Activated CD8-positive, alpha-beta T cell treated with anti-CD3 and anti-CD28 coated beads, Interleukin-2, amount 10 ng/mL, durations not matched to agents 7 days and 5 days (primary cell): ENCODE measurements at regions not wholly inside any gene's neighbourhood (a gene's known extent, or its start where the extent isn't known, plus 50 kb on each side); places are given as distances from the start of the nearest gene placed in this dataset.

Source experiments
- ATAC-seq: fragments of 150-1000 bp; cut with Tn5 transposase; one replicate; pipeline ENCODE4 v1.10.0; 2021; ENCODE audit warnings: moderate library complexity
- CTCF ChIA-PET: fragments of 350-600 bp; sonication (Branson Sonifier 250); formaldehyde crosslinking; loops from one replicate; lab custom pipeline; 2021; ENCODE audit warnings: antibody characterized with exemption; lab: Charles Lee
- POLR2A ChIA-PET: fragments of 350-600 bp; sonication (Branson Sonifier 250); formaldehyde crosslinking; loops from one replicate; lab custom pipeline; 2021; ENCODE audit warnings: antibody characterized with exemption; lab: Charles Lee
- DNase-seq: peaks from one replicate; pipeline ENCODE4 v3.0.0-alpha.2; 2020
- H3K27ac Mint-ChIP-seq: one replicate; pipeline ENCODE4 v1.8.0; 2021; ENCODE audit warnings: mild to moderate bottlenecking, mixed read lengths
- H3K27me3 Mint-ChIP-seq: one replicate; pipeline ENCODE4 v1.8.0; 2021; ENCODE audit warnings: low read depth, mixed read lengths
- H3K36me3 Mint-ChIP-seq: one replicate; pipeline ENCODE4 v1.8.0; 2021; ENCODE audit warnings: low read depth, mixed read lengths
- H3K4me1 Mint-ChIP-seq: one replicate; pipeline ENCODE4 v1.8.0; 2021; ENCODE audit warnings: low read depth, mixed read lengths
- H3K4me3 Mint-ChIP-seq: one replicate; pipeline ENCODE4 v1.8.0; 2021; ENCODE audit warnings: mild to moderate bottlenecking, mixed read lengths
- H3K9me3 Mint-ChIP-seq: one replicate; pipeline ENCODE4 v1.8.0; 2022; ENCODE audit warnings: mixed read lengths; ENCODE audit not compliant: insufficient read depth

DNA sequence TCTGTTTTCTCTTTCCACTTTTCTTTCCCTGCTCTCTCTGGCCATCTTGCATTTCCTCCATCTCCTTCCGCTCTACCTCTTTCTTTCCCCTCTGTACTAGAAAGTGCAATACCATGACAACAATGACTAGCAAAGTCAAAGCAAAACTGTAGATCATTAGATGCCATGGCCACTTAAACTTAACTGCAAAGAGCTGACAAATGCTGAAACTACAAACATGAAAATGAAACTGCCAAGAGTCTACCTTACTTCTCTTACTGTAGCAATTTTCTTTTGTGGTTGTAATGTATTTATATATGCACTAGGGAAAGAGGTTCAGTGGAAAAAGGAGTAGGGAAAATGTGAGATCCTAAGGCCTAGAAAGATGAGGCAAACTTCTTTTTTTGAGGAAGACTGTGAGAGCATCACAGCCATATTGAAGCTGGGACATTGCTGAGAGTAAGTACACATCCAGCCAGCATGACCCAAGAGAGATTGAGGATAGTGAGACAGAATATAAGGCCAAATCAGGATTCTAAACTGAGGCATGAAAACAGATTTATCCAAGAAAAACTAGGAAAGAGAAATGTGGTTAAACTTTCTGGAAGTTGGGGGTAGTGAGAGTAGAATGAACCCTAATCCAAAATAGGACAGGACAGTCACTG lies 276.6 kb upstream of the NAV3 start:
- Mint-ChIP-seq H3K4me3 (no peak overlapping the region), H3K4me1 (no peaks in the 10 kb centered on the region), H3K9me3 (peaks cover 3% of the 10 kb centered on the region), H3K27me3 (no peaks in the 10 kb centered on the region), H3K27ac (no peak overlapping the region), H3K36me3 (no peaks in the 10 kb centered on the region)
- DNase-seq (no peak), ATAC-seq (no peak)
- ChIA-PET CTCF (no interaction called here), POLR2A (no interaction called here)

DNA sequence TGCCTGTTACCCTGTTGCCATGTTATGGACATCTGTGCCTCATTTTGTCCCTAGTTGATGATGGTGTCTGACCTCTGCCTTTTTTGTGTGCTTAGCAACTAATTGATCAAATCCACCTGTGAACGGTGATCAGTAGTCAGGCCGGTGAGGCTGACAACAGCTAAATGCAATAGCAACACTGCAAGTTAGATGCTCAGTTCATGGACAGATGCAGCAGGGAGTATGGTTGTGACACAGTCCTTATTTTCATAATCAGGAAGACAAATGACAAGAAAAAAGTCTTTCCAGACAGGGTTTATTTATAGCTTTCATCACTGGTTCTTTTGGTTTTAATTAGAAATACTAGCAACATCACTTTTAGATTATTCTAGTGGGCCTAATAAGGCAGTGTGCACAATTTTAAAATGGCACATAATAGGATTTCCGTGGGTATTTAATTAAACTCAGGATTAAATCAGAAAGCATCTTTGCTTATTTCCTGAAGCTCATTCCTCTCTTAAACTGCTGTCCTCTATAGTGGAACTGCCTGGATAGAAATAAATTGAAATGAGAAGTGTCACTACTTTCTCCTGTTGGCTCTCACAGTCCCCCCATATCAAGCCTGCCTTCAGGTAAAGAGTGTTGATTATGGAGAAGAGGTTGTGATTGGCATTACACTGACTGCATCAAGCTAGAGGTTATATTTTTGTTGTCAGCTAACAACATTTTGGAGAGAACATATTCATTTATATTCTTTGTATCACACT lies 281.1 kb upstream of the NAV3 start:
- Mint-ChIP-seq H3K4me3 (no peak overlapping the region), H3K27me3 (no peaks in the 10 kb centered on the region), H3K9me3 (no peaks in the 10 kb centered on the region), H3K4me1 (no peaks in the 10 kb centered on the region), H3K36me3 (no peaks in the 10 kb centered on the region), H3K27ac (no peak overlapping the region)
- CTCF ChIA-PET: no interaction called here
- ATAC-seq (no peak), DNase-seq (no peak)
- POLR2A ChIA-PET: interaction anchor here (0.6 kb wide), 1 partner anchor 8 kb away, joined by 3 read pairs; no protein-coding TSS in a partner anchor

DNA sequence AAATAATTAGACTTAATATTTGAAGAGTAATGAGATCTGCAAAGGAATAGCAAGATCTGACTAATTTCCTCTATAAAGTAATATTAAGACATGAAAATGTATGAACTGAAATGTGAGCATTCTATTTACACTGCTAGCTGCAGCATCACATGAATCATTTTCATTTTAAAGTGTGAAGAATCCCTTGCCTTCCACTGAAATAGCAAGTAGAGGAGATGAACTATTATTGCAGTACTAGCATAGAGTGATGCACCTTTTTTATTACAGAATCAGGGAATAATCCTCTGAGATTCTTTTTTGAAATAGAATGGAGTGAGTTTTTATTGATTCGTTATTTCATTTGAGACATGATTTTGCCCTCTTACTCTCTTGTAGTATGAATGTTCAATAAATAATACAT lies 281.9 kb upstream of the NAV3 start:
- no peaks in the 10 kb centered on the region for H3K27me3 Mint-ChIP-seq
- no peaks in the 10 kb centered on the region for H3K36me3 Mint-ChIP-seq
- H3K4me1 Mint-ChIP-seq: no peaks in the 10 kb centered on the region
- H3K4me3 Mint-ChIP-seq: no peak overlapping the region
- ChIA-PET POLR2A (interaction anchor here (0.6 kb wide), 1 partner anchor 8 kb away, joined by 3 read pairs; no protein-coding TSS in a partner anchor), CTCF (no interaction called here)
- no peak overlapping the region for H3K27ac Mint-ChIP-seq
- H3K9me3 Mint-ChIP-seq: no peaks in the 10 kb centered on the region
- ATAC-seq: no peak
- no peak for DNase-seq

DNA sequence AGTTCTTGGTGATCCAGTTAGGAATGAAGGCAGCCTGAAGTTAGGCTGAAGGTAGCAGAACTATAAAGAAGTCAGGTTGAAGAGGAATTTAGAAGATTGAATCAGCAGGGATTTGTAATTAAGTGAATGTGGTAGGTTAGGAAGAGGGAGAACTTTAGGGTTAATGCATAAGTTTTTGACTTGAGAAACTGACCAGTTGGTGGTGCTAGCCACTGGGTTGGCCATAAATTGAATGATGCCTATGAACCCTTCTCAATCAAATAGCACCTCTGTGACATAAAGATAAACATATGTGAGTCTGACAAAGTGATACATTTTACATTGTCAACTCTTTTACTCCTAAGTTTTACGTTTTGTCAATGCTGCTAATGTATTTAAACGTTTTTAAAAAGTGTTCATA lies 290.6 kb upstream of the NAV3 start:
- Mint-ChIP-seq H3K4me1 (no peaks in the 10 kb centered on the region), H3K9me3 (peaks cover 6% of the 10 kb centered on the region), H3K4me3 (no peak overlapping the region), H3K27me3 (no peaks in the 10 kb centered on the region), H3K36me3 (no peaks in the 10 kb centered on the region), H3K27ac (no peak overlapping the region)
- ATAC-seq (no peak), DNase-seq (no peak)
- POLR2A ChIA-PET: no interaction called here
- CTCF ChIA-PET: no interaction called here

DNA sequence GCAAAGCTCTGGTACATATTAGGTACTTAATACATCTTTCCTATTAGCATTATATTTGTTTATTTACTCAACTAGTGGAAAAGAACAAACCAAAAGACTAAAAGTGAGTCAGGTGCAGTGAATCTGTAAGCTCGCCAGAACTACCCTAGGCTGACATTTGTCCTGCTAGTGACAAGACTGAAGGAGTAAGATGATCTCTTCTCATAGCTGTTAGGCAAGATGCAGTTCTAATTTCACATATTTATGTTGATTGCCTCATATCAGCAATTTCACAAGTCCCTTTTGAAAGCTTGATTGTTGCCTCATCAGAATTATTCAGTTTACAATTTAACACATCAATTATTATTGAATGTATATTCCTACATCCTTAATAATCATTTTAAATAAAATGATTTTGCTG lies 293.0 kb upstream of the NAV3 start:
- ATAC-seq (no peak), DNase-seq (no peak)
- Mint-ChIP-seq H3K27ac (no peak overlapping the region), H3K36me3 (no peaks in the 10 kb centered on the region), H3K4me1 (no peaks in the 10 kb centered on the region), H3K4me3 (no peak overlapping the region), H3K9me3 (peaks cover 3% of the 10 kb centered on the region), H3K27me3 (no peaks in the 10 kb centered on the region)
- POLR2A ChIA-PET: no interaction called here
- CTCF ChIA-PET: no interaction called here

DNA sequence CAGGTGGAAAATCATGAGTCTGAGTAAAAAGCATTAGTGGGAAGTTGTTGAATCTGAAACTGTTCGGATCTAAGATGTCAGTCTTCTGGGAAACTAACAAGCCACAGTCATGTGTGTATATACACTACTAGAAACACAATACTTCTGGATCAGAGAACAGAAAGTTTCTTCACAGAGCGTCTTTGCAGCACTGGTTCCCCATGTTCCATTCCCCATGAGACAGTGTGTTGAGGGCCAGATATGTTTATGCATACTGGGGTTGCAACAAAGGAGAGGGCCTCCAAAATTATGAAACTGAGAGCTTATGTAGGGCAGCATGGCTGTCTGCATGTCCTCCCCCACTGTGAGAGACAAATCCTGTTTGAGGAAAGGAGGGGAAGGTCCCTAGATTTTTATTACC lies 295.0 kb upstream of the NAV3 start:
- H3K27me3 Mint-ChIP-seq: no peaks in the 10 kb centered on the region
- H3K4me3 Mint-ChIP-seq: no peak overlapping the region
- CTCF ChIA-PET: no interaction called here
- no peaks in the 10 kb centered on the region for H3K36me3 Mint-ChIP-seq
- H3K4me1 Mint-ChIP-seq: no peaks in the 10 kb centered on the region
- no peak overlapping the region for H3K27ac Mint-ChIP-seq
- no peaks in the 10 kb centered on the region for H3K9me3 Mint-ChIP-seq
- no peak for ATAC-seq
- POLR2A ChIA-PET: no interaction called here
- DNase-seq: no peak

DNA sequence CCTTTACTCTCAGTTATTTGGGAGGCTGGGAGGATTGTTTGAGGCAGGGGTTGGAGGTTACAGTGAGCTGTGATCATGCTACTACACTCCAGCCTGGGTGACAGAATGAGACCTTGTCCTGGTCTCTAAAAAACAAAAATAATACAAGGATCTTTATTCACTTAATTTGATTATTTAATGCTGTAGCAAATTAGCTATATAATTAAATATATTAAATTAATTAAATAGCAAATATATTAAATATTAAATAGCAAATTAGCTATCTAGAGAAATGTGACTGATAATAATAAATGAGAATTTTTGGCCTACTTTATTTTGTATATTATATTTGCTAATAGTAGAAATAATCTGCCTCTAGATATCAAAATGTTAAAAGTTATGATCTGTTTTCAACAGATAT lies 298.8 kb upstream of the NAV3 start:
- ATAC-seq (no peak), DNase-seq (no peak)
- Mint-ChIP-seq H3K27me3 (no peaks in the 10 kb centered on the region), H3K4me3 (no peak overlapping the region), H3K27ac (no peak overlapping the region), H3K9me3 (peaks cover 5% of the 10 kb centered on the region), H3K4me1 (no peaks in the 10 kb centered on the region), H3K36me3 (no peaks in the 10 kb centered on the region)
- ChIA-PET POLR2A (no interaction called here), CTCF (no interaction called here)

DNA sequence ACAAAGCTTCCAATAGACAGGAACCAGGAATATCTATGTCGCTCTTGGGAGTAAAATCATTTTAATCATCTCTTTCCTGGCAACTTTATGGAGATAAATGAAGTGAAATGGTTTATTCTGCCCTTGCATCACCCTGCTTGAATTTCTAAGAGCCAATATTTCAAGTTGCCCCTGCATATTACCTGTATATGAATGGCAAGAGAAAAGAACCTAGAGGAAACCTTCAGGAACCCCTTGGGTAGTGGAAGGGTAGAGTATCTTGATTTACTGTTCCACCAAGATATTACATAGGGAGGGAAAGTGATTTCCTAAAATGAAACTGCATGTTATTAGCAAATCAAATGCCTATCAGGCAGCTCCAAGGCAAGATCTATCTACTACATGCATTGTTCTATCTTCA lies 308.4 kb upstream of the NAV3 start:
- CTCF ChIA-PET: no interaction called here
- no peak overlapping the region for H3K27ac Mint-ChIP-seq
- no peak for ATAC-seq
- H3K27me3 Mint-ChIP-seq: no peaks in the 10 kb centered on the region
- H3K9me3 Mint-ChIP-seq: peaks cover 8% of the 10 kb centered on the region
- no peaks in the 10 kb centered on the region for H3K4me1 Mint-ChIP-seq
- no peaks in the 10 kb centered on the region for H3K36me3 Mint-ChIP-seq
- no peak for DNase-seq
- no peak overlapping the region for H3K4me3 Mint-ChIP-seq
- POLR2A ChIA-PET: no interaction called here

DNA sequence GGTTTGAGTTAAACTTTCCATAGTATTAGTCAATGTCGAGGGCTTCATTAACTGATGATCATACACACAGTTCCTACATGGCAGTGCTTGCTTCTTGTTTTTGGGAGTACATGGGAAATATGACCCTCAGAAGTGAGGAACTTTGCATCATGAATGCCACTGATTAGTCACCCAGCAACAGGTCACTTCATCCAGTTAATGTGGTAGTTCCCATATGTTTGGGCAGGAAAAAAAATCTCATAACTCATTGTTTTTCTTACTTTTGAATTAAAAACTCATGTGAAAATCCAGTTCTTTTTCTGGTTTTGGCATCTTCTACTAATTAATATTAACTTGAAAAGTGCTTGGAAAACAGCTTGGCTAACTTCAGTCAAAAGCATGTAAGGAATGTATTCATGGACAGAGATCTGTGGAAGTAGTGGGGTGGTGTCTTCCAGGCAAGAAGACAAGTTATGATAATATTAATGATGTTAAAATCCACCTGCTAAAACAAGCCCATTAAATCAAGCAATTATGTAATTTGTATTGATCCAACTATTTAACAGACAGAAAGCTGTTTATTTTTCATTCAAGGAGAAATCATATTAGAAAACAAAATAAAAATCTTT lies 309.1 kb upstream of the NAV3 start:
- Mint-ChIP-seq H3K9me3 (peaks cover 8% of the 10 kb centered on the region), H3K4me1 (no peaks in the 10 kb centered on the region), H3K27me3 (no peaks in the 10 kb centered on the region), H3K27ac (no peak overlapping the region), H3K4me3 (no peak overlapping the region), H3K36me3 (no peaks in the 10 kb centered on the region)
- DNase-seq: no peak
- ChIA-PET CTCF (no interaction called here), POLR2A (no interaction called here)
- no peak for ATAC-seq

DNA sequence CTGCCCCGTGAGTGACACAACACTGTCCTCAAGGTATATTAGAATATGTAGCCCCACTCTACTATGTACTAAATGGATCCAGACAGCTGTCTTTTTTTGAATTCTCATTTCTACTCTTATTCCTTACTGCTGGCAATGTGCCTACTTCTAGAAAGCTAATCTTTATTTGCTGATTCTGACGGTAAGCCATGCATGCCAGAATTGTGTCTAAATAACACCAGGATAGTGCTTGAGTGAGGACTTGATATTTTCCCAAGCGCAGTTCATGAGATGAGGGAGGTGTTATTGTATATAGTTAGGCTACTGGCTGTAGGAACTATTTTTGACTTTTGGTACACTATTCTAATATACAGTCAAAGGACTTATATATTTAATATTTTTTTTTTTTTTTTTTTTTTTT lies 316.2 kb upstream of the NAV3 start:
- H3K4me3 Mint-ChIP-seq: no peak overlapping the region
- POLR2A ChIA-PET: no interaction called here

DNA sequence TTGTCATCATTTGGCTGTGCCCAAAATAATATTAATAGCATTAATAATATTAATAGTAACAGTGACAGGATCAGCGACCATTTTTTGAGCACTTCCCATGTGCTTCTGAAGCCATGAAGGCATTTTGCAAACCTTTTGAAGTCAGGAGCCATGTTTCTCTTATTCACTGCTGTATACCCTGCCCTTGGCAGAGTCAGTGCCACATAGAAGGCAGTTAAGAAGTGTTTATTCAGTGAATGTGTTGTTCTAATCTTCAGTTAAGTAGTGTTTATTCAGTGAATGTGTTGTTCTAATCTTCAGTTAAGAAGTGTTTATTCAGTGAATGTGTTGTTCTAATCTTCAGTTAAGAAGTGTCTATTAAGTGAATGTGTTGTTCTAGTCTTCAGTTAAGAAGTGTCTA lies 319.7 kb upstream of the NAV3 start:
- ATAC-seq: no peak
- no peak for DNase-seq
- CTCF ChIA-PET: no interaction called here
- H3K4me3 Mint-ChIP-seq: no peak overlapping the region
- H3K36me3 Mint-ChIP-seq: no peaks in the 10 kb centered on the region
- H3K9me3 Mint-ChIP-seq: no peaks in the 10 kb centered on the region
- H3K27me3 Mint-ChIP-seq: no peaks in the 10 kb centered on the region
- H3K4me1 Mint-ChIP-seq: no peaks in the 10 kb centered on the region
- no peak overlapping the region for H3K27ac Mint-ChIP-seq
- POLR2A ChIA-PET: no interaction called here

More for the DNA sequence above, 316.2 kb upstream of the NAV3 start:
- Mint-ChIP-seq H3K9me3 (no peaks in the 10 kb centered on the region), H3K4me1 (no peaks in the 10 kb centered on the region), H3K27ac (no peak overlapping the region), H3K36me3 (no peaks in the 10 kb centered on the region), H3K27me3 (no peaks in the 10 kb centered on the region)
- DNase-seq (no peak), ATAC-seq (no peak)
- CTCF ChIA-PET: no interaction called here

DNA sequence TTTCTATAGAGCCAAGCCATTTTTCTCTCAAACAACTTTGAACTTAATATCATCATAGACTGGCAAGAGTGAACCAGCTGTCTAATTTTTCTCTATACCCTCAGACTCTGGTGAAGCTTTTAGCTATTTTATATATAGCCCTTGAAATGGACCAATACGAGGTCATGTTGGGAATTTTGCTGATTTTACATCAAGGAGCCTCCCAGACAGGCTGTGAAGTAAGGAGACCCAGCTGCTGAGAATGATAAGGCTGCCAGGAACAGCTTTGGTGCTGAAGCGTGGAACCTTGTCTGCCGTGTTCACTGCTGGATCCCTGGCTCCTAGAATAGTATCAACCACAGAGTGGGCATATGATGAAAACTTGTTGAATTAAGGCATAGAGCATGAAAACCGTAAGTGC lies 326.2 kb upstream of the NAV3 start:
- POLR2A ChIA-PET: no interaction called here
- ATAC-seq: no peak
- H3K4me3 Mint-ChIP-seq: no peak overlapping the region
- DNase-seq: no peak
- H3K27ac Mint-ChIP-seq: no peak overlapping the region
- H3K36me3 Mint-ChIP-seq: no peaks in the 10 kb centered on the region
- no peaks in the 10 kb centered on the region for H3K4me1 Mint-ChIP-seq
- CTCF ChIA-PET: interaction anchor here (0.9 kb wide), 1 partner anchor 296 kb away, joined by 3 read pairs; no protein-coding TSS in a partner anchor
- H3K9me3 Mint-ChIP-seq: no peaks in the 10 kb centered on the region
- H3K27me3 Mint-ChIP-seq: no peaks in the 10 kb centered on the region
